Ovary (tissue), 7 donors: ENCODE measurements at regions not wholly inside any gene's neighbourhood (a gene's known extent, or its start where the extent isn't known, plus 50 kb on each side); places are given as distances from the start of the nearest gene placed in this dataset.

Experiments used
- DNase-seq, 5 donors: peaks; one replicate each; pipeline ENCODE4 v3.0.0-alpha.2; 2019 to 2020
- H3K27ac ChIP-seq, 2 donors: fragments of 200-600 bp; one replicate each; pipeline versions ENCODE4 v1.5.1 to v1.8.0; 2019 to 2022
- H3K27me3 ChIP-seq: fragments of 200-600 bp; one replicate; pipeline ENCODE4 v1.8.0; 2022
- H3K36me3 ChIP-seq: fragments of 200-600 bp; sonication (generic); one replicate; pipeline ENCODE4 v1.5.1; 2019
- H3K4me1 ChIP-seq: one replicate; pipeline ENCODE4 v1.8.1; 2013; ENCODE audit warnings: mild to moderate bottlenecking, moderate library complexity; ENCODE audit not compliant: insufficient read depth
- H3K4me3 ChIP-seq: fragments of 200-600 bp; sonication (generic); one replicate; pipeline ENCODE4 v1.5.1; 2017
- H3K9me3 ChIP-seq, 2 donors: fragments of 200-600 bp in 1 of 2; sonication (generic) in 1 of 2; one replicate each; pipeline versions ENCODE4 v1.5.1 to v1.8.1; 2013 to 2019; ENCODE audit warnings: mild to moderate bottlenecking in 1 of 2, moderate library complexity in 1 of 2
- EP300 ChIP-seq: sonication (generic); formaldehyde crosslinking; IDR thresholded peaks from one replicate; pipeline ENCODE4 v1.6.1; 2017; ENCODE audit warnings: antibody characterized with exemption
- POLR2A ChIP-seq: fragments of 450-650 bp; IDR thresholded peaks from one replicate; pipeline ENCODE4 v1.6.1; 2017; ENCODE audit warnings: antibody characterized with exemption, mild to moderate bottlenecking, moderate library complexity
- WGBS, 3 donors: extraction: QIAGEN DNeasy Blood & Tissue Kit in 1 of 3; methylation state at CpG; one replicate each; pipeline versions ENCODE4 v1.1.5 to v1.1.7; 2013 to 2017; 5-methylcytosine and 5-hydroxymethylcytosine counted together
- intact Hi-C, 4 donors: fragments of 100-400 bp; cut with DNase I; formaldehyde crosslinking; loops; one replicate each; pipeline versions ENCODE4 v1.11.0 to v1.15.1; 2022 to 2023
- TF ChIP-seq, protein P1 (sequence below), 3 donors: fragments of 450-650 bp in 2 of 3; fragments of 200-600 bp in 1 of 3; IDR thresholded peaks; one replicate each; pipeline versions ENCODE4 v1.5.1 to v1.8.0; 2016 to 2022; ENCODE audit warnings: antibody characterized with exemption in 3 of 3, mild to moderate bottlenecking in 1 of 3
- donor health status: DM: no; HTN: no; CAD: no; lungs with moderate emphysema.
- donor health status: DM: no; HTN: no; CAD: no.
- donor health status: Bipolar disorder and iron deficiency.
- donor health status: DM: no; HTN: no; CAD: no.
- donor health status: DM: yes; HTN: yes; CAD: no.

DNA sequence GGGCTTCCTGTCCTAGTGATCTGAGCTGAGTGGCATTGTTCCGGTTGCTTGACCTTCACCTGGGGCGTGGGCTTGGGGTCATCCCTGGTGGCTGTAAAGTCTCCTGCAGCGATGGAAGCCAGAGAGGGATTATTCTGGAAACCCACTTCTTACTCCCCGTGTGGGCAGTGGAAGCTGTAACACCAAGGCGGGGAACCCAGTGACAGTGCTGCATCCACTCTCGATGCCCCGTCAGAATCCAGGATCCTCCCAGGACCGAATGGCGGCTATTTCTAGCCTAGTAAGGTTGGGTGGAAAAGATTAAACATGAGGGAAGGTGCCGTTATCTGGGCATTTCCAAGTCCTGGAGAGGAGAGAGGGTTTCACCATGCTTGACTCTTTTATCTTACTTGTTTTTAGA lies 280.6 kb downstream of the ZNF536 start:
- H3K27ac ChIP-seq = no peak overlapping the region
- H3K4me1 ChIP-seq = no peaks in the 10 kb centered on the region
- DNase-seq = no peak
- no peak overlapping the region for H3K4me3 ChIP-seq
- H3K36me3 ChIP-seq = no peaks in the 10 kb centered on the region
- 73 to 79% (median 77%) methylated on average over 9 to 10 of the region's 10 CpGs for WGBS, 3 donors
- intact Hi-C loops = no loop called here
- no peaks in the 10 kb centered on the region for H3K27me3 ChIP-seq
- H3K9me3 ChIP-seq = no peaks in the 10 kb centered on the region
- TF ChIP-seq POLR2A = no peak
- TF ChIP-seq, protein P1, sequence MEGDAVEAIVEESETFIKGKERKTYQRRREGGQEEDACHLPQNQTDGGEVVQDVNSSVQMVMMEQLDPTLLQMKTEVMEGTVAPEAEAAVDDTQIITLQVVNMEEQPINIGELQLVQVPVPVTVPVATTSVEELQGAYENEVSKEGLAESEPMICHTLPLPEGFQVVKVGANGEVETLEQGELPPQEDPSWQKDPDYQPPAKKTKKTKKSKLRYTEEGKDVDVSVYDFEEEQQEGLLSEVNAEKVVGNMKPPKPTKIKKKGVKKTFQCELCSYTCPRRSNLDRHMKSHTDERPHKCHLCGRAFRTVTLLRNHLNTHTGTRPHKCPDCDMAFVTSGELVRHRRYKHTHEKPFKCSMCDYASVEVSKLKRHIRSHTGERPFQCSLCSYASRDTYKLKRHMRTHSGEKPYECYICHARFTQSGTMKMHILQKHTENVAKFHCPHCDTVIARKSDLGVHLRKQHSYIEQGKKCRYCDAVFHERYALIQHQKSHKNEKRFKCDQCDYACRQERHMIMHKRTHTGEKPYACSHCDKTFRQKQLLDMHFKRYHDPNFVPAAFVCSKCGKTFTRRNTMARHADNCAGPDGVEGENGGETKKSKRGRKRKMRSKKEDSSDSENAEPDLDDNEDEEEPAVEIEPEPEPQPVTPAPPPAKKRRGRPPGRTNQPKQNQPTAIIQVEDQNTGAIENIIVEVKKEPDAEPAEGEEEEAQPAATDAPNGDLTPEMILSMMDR (IDR thresholded peaks at IDR 0.05) = no peak
- TF ChIP-seq EP300 = no peak

DNA sequence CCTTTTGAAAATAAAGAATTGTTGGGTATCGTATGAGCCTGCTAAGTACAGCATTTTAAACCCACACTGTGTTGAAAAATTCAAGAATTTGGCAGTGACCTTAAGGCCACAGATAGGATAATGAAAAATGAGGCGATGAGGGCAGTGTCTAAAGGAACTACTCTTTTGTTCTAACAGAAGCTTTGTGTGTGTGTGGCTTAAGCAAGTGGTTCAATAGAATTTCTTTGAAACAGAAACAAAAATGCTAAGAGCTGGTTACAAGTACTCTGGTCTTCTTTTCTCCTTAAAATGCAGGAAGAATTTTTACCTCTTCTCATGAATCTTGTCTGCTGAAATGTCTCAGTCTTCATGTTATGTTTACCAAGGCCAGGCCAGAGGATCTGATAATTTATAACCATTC lies 279.5 kb downstream of the ZNF536 start:
- Histone ChIP-seq H3K9me3 (no peaks in the 10 kb centered on the region), H3K36me3 (no peaks in the 10 kb centered on the region), H3K4me3 (no peak overlapping the region), H3K27me3 (no peaks in the 10 kb centered on the region), H3K27ac (no peak overlapping the region), H3K4me1 (no peaks in the 10 kb centered on the region)
- intact Hi-C loops = no loop called here
- TF ChIP-seq POLR2A = no peak
- TF ChIP-seq, protein P1 (IDR thresholded peaks at IDR 0.05) = no peak
- 47 to 70% (median 50%) methylated on average over 2 of the region's 2 CpGs for WGBS, 3 donors
- no peak for DNase-seq

DNA sequence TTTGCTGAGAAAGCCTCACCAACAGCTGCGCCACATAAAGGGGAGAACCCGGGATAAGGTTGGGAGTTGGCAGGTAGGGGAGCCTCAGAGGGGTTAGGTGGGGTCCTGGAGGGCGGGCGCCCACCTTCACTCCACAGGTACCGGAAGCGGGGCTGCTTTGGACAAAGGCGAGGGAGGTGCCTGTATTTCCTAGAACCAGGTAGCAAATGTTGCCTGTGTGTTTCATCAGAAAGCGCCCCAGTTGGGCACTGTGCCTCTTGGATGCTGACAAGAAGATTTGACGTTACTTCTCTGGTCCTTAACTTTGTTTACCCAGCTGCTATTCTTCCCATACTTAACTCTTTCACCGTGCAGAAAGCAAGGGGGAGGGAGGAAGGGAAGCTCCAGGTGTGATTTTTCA lies 278.9 kb downstream of the ZNF536 start:
- no peak for DNase-seq
- intact Hi-C loops = no loop called here
- TF ChIP-seq, protein P1 (IDR thresholded peaks at IDR 0.05) = no peak
- TF ChIP-seq EP300 = no peak
- no peak for TF ChIP-seq POLR2A
- Histone ChIP-seq H3K4me3 (no peak overlapping the region), H3K27ac (no peak overlapping the region), H3K9me3 (no peaks in the 10 kb centered on the region), H3K27me3 (no peaks in the 10 kb centered on the region), H3K36me3 (no peaks in the 10 kb centered on the region), H3K4me1 (no peaks in the 10 kb centered on the region)
- 41 to 57% (median 49%) methylated on average over 10 of the region's 10 CpGs for WGBS, 3 donors

DNA sequence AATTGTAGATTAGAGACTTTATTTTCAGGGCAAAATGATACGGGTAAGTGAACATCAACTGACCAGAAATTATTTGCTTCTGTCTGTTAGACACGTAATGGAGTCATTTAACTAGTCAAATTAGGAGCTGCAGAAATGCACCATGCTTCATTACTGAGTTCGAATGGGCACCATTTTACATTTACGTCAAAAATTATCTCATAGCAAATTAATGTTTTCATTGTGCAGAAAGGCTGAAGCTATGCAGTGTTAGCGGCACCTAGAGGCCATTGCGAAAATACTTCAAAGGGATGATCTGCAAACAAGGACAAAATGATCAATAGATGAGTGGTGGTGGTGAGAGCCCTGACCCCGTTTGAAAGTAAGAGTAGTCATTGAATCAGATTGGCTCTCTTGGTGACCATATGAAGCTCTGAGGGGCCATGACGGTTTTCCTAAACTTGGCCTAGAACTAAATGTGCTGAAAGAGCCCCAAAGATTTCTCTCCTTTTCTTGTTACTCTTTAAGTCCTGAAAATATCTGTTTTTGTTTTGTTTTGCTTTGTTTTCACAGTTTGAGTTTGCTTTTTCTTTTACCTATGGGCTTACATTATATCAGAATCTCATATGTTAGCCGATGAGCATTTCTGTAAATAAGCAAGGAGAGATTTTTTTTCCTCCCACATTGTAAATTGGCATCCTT lies 277.9 kb downstream of the ZNF536 start:
- intact Hi-C loops = loop anchor here in 1 of 4 donors (5.0 kb wide), 1 partner anchor 918 kb away; no protein-coding TSS in a partner anchor
- Histone ChIP-seq H3K27me3 (no peaks in the 10 kb centered on the region), H3K9me3 (no peaks in the 10 kb centered on the region), H3K4me1 (no peaks in the 10 kb centered on the region), H3K4me3 (no peak overlapping the region), H3K36me3 (no peaks in the 10 kb centered on the region), H3K27ac (no peak overlapping the region)
- DNase-seq = no peak
- 7 to 11% (median 8%) methylated on average over 9 of the region's 9 CpGs for WGBS, 3 donors
- TF ChIP-seq, protein P1 (IDR thresholded peaks at IDR 0.05) = peak; percentile 30 to 55 (median 31)
- no peak for TF ChIP-seq POLR2A
- TF ChIP-seq EP300 = no peak
